ENCODE measurements at regions not wholly inside any gene's neighbourhood (a gene's known extent, or its start where the extent isn't known, plus 50 kb on each side); places are given as distances from the start of the nearest gene placed in this dataset.

DNA sequence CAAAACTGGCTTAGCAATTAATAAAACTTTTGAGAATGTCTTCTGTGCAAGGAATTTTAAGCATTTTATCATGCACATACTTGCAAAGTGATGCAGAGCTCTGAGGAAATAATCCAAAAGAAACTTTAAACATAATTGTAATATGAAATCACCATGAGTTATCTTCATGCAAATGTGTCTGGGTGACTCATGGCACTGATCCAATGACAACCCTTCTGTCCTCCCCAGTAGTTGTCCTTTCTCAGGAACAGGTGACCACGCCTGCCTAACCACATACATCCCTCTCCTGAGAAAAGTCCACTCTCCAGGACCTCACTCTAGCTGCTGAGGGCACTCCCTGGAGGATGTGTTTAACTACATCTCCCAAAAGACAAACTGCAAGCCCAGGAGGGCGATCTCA is 530.6 kb upstream of the IL12A start:
- Histone ChIP-seq H2AFZ (ENCODE audit: low read depth, low read length, poor library complexity, severe bottlenecking) (no peak overlapping the region), H3K27me3 (ENCODE audit: insufficient read depth, low read length) (no peaks in the 10 kb centered on the region), H3K4me1 (ENCODE audit: control insufficient read depth in 1 of 2, insufficient read depth in 2 of 2, low read length in 2 of 2) (peaks cover 0 to 4% of the 10 kb centered on the region in 2 experiments; a peak in 1 of 4 replicates), H3K9me3 (ENCODE audit: control insufficient read depth in 1 of 2, insufficient read depth in 1 of 2, low read depth in 1 of 2, low read length in 2 of 2) (no peaks in the 10 kb centered on the region), H3K4me2 (ENCODE audit: low read length) (no peak overlapping the region), H3K79me2 (ENCODE audit: insufficient read depth, low read length) (no peaks in the 10 kb centered on the region), H3K9ac (ENCODE audit: low read length) (no peak overlapping the region), H3K9me2 (ENCODE audit: insufficient read depth) (no peaks in the 10 kb centered on the region), H3K27ac (ENCODE audit: low read depth, low read length) (no peak overlapping the region), H3K36me3 (ENCODE audit: control insufficient read depth in 1 of 2, insufficient read depth in 2 of 2, low read length in 2 of 2) (no peaks in the 10 kb centered on the region), H4K20me1 (ENCODE audit: insufficient read depth) (no peaks in the 10 kb centered on the region), H3K4me3 (replicated peaks in 1 of 2; ENCODE audit: low read depth in 1 of 2, low read length in 2 of 2) (no peak overlapping the region)
- ChIA-PET RAD21 (ENCODE audit: low non-redundant PET in 1 of 2, low total read pairs in 2 of 2, uncharacterized antibody in 2 of 2, unreplicated experiment in 2 of 2) (no interaction called here), POLR2A (no interaction called here), CTCF (no interaction called here)
- peak; percentile 60 for ATAC-seq
- DNase-seq (ENCODE audit: low read depth, low spot score), result no peak
- TF ChIP-seq SP1 (IDR thresholded peaks at IDR 0.05; ENCODE audit: low read depth) (no peak), CEBPB (IDR thresholded peaks at IDR 0.05; ENCODE audit: low read depth) (no peak), SRF (IDR thresholded peaks at IDR 0.05; ENCODE audit: low read depth) (no peak), RAD21 (IDR thresholded peaks at IDR 0.05; ENCODE audit: low read depth) (no peak), POLR2AphosphoS5 (IDR thresholded peaks at IDR 0.05; ENCODE audit: low read depth, low read length) (no peak), EZH2 (IDR thresholded peaks at IDR 0.05) (no peak), FOSL1 (IDR thresholded peaks at IDR 0.05; ENCODE audit: low read depth) (no peak), YY1 (IDR thresholded peaks at IDR 0.05; ENCODE audit: extremely low read depth, insufficient replicate concordance, low read depth, low read length) (no peak), POLR2A (IDR thresholded peaks at IDR 0.05; ENCODE audit: borderline replicate concordance, extremely low read depth, insufficient read depth, insufficient read length) (no peak), CBX3 (IDR thresholded peaks at IDR 0.05; ENCODE audit: low read depth) (no peak)
- TF ChIP-seq, protein P1, sequence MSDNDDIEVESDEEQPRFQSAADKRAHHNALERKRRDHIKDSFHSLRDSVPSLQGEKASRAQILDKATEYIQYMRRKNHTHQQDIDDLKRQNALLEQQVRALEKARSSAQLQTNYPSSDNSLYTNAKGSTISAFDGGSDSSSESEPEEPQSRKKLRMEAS (IDR thresholded peaks at IDR 0.05), result no peak
- TF ChIP-seq, protein P2, sequence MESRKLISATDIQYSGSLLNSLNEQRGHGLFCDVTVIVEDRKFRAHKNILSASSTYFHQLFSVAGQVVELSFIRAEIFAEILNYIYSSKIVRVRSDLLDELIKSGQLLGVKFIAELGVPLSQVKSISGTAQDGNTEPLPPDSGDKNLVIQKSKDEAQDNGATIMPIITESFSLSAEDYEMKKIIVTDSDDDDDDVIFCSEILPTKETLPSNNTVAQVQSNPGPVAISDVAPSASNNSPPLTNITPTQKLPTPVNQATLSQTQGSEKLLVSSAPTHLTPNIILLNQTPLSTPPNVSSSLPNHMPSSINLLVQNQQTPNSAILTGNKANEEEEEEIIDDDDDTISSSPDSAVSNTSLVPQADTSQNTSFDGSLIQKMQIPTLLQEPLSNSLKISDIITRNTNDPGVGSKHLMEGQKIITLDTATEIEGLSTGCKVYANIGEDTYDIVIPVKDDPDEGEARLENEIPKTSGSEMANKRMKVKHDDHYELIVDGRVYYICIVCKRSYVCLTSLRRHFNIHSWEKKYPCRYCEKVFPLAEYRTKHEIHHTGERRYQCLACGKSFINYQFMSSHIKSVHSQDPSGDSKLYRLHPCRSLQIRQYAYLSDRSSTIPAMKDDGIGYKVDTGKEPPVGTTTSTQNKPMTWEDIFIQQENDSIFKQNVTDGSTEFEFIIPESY (IDR thresholded peaks at IDR 0.05; ENCODE audit: extremely low read depth, insufficient replicate concordance, low read length), result no peak
- no TSS peak for BruUV-seq (replicated peaks)
- intact Hi-C loops (cut with micrococcal nuclease), result no loop called here

Measured in HCT116 (cell line).